Muscle of leg (tissue), 3 donors: ENCODE measurements at regions not wholly inside any gene's neighbourhood (a gene's known extent, or its start where the extent isn't known, plus 50 kb on each side); places are given as distances from the start of the nearest gene placed in this dataset.
A peak's percentile ranks its signal among the peaks of the same experiment; 100 is the strongest.

ENCODE experiments used
- DNase-seq: peaks from one replicate; pipeline ENCODE4 v3.0.0; 2013
- H3K27ac ChIP-seq: one replicate; pipeline ENCODE4 v1.5.1; 2013; ENCODE audit warnings: mild to moderate bottlenecking, low read length, control low read depth
- H3K27me3 ChIP-seq: one replicate; pipeline ENCODE4 v1.6.1; 2013; ENCODE audit warnings: low read length; ENCODE audit not compliant: control insufficient read depth, insufficient read depth
- H3K36me3 ChIP-seq: one replicate; pipeline ENCODE4 v1.6.1; 2013; ENCODE audit warnings: low read length; ENCODE audit not compliant: control insufficient read depth, insufficient read depth
- H3K4me1 ChIP-seq: one replicate; pipeline ENCODE4 v1.6.1; 2013; ENCODE audit warnings: low read length; ENCODE audit not compliant: control insufficient read depth, insufficient read depth
- H3K4me3 ChIP-seq: one replicate; pipeline ENCODE4 v1.5.1; 2013; ENCODE audit warnings: low read length, control low read depth
- H3K9me3 ChIP-seq: replicated peaks from 2 replicates; pipeline ENCODE4 v1.6.1; 2013; ENCODE audit warnings: low read depth, low read length; ENCODE audit not compliant: control insufficient read depth
- WGBS: methylation state at CpG from one replicate; pipeline ENCODE4 v1.1.5; 2013; ENCODE audit warnings: missing lambda C conversion rate; ENCODE audit not compliant: insufficient coverage; 5-methylcytosine and 5-hydroxymethylcytosine counted together

DNA sequence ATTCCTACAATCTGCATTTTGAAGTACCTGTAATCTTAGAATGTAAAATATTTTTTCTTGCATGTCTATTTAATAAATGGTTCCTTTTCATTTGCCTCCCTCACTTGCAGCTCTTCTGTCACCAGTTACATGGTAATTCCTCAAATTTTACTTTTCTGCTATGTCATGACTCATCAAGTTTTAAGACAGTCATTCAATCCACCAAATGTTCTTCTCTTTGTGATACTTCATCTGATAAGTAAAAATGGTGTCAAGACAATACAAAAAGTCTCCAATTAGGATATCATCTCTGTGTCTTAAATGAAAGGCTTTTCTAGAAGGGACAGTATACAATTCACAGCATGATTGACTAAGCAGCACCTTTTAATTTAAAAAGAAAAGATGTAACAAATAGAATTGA is 104.9 kb upstream of the FTMT start:
- Histone ChIP-seq H3K9me3 (no peaks in the 10 kb centered on the region), H3K36me3 (no peaks in the 10 kb centered on the region), H3K27me3 (no peaks in the 10 kb centered on the region), H3K27ac (no peak overlapping the region), H3K4me3 (no peak overlapping the region), H3K4me1 (no peaks in the 10 kb centered on the region)
- no peak for DNase-seq

DNA sequence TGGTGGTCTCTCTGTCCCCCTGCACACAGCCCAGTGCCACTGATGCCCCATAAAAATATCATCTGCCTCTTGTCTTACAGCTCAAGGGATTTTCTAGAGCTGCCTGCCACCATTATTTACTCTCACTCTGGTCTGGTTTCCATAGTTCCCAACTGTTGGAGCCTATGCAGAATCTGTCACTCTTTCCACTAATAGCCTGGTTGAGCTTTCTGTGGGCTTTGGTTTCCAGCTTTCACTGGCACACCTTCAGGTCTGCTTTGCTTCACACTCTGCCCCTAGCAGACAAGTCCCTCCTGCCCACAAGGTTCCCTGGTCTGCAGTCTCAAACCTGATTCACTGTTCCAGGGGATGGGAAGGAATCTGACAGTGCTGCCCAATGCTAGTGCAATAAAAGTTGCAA is 103.0 kb upstream of the FTMT start:
- peak; percentile 41 for DNase-seq
- H3K27ac ChIP-seq, result no peak overlapping the region
- no peaks in the 10 kb centered on the region for H3K27me3 ChIP-seq

GRCh38 chr5:121752149-121752548 is 99.5 kb upstream of the FTMT start:
- Histone ChIP-seq H3K4me3 (no peak overlapping the region), H3K27ac (no peak overlapping the region), H3K9me3 (no peaks in the 10 kb centered on the region), H3K4me1 (no peaks in the 10 kb centered on the region), H3K27me3 (no peaks in the 10 kb centered on the region), H3K36me3 (no peaks in the 10 kb centered on the region)
- DNase-seq, result no peak
- no CpG with 5 or more reads among the region's 1 CpG for WGBS

More for the DNA sequence above, 103.0 kb upstream of the FTMT start:
- no peaks in the 10 kb centered on the region for H3K4me1 ChIP-seq
- no peak overlapping the region for H3K4me3 ChIP-seq
- no peaks in the 10 kb centered on the region for H3K36me3 ChIP-seq
- no peaks in the 10 kb centered on the region for H3K9me3 ChIP-seq

- Histone ChIP-seq H3K36me3 (no peaks in the 10 kb centered on the region), H3K4me3 (no peak overlapping the region), H3K9me3 (no peaks in the 10 kb centered on the region), H3K27me3 (no peaks in the 10 kb centered on the region), H3K4me1 (no peaks in the 10 kb centered on the region), H3K27ac (no peak overlapping the region)
- DNase-seq, result no peak
- no CpG with 5 or more reads among the region's 4 CpGs for WGBS
Measured at GRCh38 chr5:121755266-121755665, 96.4 kb upstream of the FTMT start.

GRCh38 chr5:121757753-121758152 is 93.9 kb upstream of the FTMT start:
- Histone ChIP-seq H3K36me3 (no peaks in the 10 kb centered on the region), H3K27me3 (no peaks in the 10 kb centered on the region)
- no CpG with 5 or more reads among the region's 2 CpGs for WGBS

DNA sequence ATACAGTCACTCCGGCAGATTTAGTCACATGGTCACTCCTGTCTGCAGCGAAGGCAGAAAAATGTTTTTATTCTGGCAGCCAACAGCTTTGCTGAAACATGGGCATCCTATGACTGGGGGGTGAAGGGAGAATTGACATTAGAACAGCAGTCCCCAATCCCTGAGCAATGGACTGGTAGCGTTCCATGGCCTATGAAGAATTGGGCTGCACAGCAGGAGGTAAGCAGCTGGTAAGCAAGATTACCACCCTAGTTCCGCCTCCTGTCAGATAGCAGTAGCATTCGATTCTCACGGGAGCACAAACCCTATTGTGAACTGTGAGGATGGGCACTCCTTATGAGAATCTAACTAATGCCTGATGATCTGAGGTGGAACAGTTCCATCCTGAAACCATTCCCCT is 93.1 kb upstream of the FTMT start:
- Histone ChIP-seq H3K9me3 (no peaks in the 10 kb centered on the region), H3K4me3 (no peak overlapping the region), H3K27me3 (no peaks in the 10 kb centered on the region), H3K27ac (no peak overlapping the region), H3K4me1 (no peaks in the 10 kb centered on the region), H3K36me3 (no peaks in the 10 kb centered on the region)
- DNase-seq, result no peak
- WGBS, result 29% methylated on average over 1 of the region's 6 CpGs

More at GRCh38 chr5:121757753-121758152, 93.9 kb upstream of the FTMT start:
- Histone ChIP-seq H3K4me3 (no peak overlapping the region), H3K9me3 (no peaks in the 10 kb centered on the region), H3K27ac (no peak overlapping the region), H3K4me1 (no peaks in the 10 kb centered on the region)
- DNase-seq, result no peak

DNA sequence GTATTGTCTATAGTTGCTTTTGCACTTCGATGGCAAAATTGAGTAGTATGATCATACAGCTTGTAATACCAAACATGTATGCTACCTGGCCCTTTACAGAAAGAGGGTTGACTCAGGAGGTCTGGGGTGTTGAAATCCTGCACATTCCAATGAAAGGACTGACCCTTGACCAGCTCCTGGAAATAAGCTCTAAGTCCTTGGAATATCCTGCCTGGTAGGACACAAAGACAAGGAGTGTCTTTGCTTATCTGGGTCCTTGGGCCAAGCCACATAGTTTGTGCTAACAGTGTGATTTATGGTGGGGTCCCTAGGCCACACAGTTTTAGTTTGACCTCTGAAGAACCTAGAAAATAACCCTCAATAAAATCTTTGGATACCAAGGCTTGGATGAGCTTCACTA is 89.3 kb upstream of the FTMT start:
- no peak overlapping the region for H3K4me3 ChIP-seq
- no peak overlapping the region for H3K27ac ChIP-seq
- no peaks in the 10 kb centered on the region for H3K4me1 ChIP-seq
- no peak for DNase-seq
- no peaks in the 10 kb centered on the region for H3K36me3 ChIP-seq
- H3K27me3 ChIP-seq, result no peaks in the 10 kb centered on the region
- WGBS, result no CpG with 5 or more reads among the region's 1 CpG
- H3K9me3 ChIP-seq, result no peaks in the 10 kb centered on the region

DNA sequence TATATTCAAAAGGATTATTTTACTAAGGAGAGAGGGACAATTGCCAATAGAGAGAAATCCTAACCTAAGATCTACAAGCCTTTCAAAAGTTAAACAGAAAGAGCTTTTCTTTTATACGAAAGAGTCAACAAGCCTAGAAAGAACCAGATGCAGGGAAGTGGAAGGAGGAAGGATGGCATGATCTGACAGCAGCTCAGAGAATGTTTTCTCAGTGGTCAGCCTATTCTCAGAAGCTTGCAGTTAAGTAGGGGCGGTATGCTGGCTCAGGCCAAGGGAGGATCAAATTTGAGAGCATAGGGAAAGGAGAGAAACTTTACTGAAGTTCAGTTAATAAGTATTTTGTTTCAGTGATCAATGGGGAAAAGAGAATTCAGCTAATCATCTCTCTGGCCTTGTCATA is 88.0 kb upstream of the FTMT start:
- H3K4me1 ChIP-seq, result no peaks in the 10 kb centered on the region
- WGBS, result 75% methylated on average over 1 of the region's 2 CpGs
- no peaks in the 10 kb centered on the region for H3K9me3 ChIP-seq
- no peaks in the 10 kb centered on the region for H3K27me3 ChIP-seq
- no peaks in the 10 kb centered on the region for H3K36me3 ChIP-seq
- no peak overlapping the region for H3K27ac ChIP-seq
- no peak for DNase-seq
- no peak overlapping the region for H3K4me3 ChIP-seq

- Histone ChIP-seq H3K27ac (no peak overlapping the region), H3K9me3 (no peaks in the 10 kb centered on the region), H3K36me3 (no peaks in the 10 kb centered on the region), H3K4me1 (no peaks in the 10 kb centered on the region), H3K27me3 (no peaks in the 10 kb centered on the region), H3K4me3 (no peak overlapping the region)
- DNase-seq, result no peak
- no CpG with 5 or more reads among the region's 1 CpG for whole genome bisulfite sequencing
Measured at GRCh38 chr5:121780406-121780805, 71.3 kb upstream of the FTMT start.

- no peaks in the 10 kb centered on the region for H3K9me3 ChIP-seq
- no peak for DNase-seq
- H3K4me3 ChIP-seq, result no peak overlapping the region
- H3K4me1 ChIP-seq, result no peaks in the 10 kb centered on the region
- no peaks in the 10 kb centered on the region for H3K36me3 ChIP-seq
- WGBS, result no CpG with 5 or more reads among the region's 3 CpGs
- H3K27ac ChIP-seq, result no peak overlapping the region
- no peaks in the 10 kb centered on the region for H3K27me3 ChIP-seq
Measured at GRCh38 chr5:121783700-121784099, 68.0 kb upstream of the FTMT start.

DNA sequence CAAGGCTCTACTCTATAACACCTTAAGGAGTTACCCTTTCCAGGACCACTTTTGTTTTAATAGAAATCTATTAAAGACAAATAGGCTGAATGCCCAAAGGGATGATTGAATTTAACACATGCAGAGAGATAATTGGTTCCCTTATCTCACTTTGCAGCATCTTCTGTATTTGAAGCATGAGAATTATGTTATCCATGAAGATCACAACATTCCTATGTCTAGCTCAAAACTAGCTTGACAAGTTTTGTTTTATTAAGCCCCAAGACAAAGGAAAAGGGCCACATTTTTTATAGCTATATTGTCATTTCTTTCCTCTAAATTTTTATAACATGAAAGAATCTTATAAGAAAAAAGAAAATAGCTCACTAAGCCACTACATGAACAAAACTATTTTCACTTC is 57.9 kb upstream of the FTMT start:
- Histone ChIP-seq H3K27ac (no peak overlapping the region), H3K36me3 (no peaks in the 10 kb centered on the region), H3K27me3 (no peaks in the 10 kb centered on the region), H3K9me3 (no peaks in the 10 kb centered on the region), H3K4me3 (no peak overlapping the region), H3K4me1 (no peaks in the 10 kb centered on the region)
- no peak for DNase-seq
